HG03097 (cell line): ENCODE measurements at regions not wholly inside any gene's neighbourhood (a gene's known extent, or its start where the extent isn't known, plus 50 kb on each side); places are given as distances from the start of the nearest gene placed in this dataset.

Experiments used
- ATAC-seq: cut with Tn5 transposase; IDR thresholded peaks from one replicate; pipeline ENCODE4 v1.9.1; 2021; ENCODE audit not compliant: unreplicated experiment, low FRiP score

DNA sequence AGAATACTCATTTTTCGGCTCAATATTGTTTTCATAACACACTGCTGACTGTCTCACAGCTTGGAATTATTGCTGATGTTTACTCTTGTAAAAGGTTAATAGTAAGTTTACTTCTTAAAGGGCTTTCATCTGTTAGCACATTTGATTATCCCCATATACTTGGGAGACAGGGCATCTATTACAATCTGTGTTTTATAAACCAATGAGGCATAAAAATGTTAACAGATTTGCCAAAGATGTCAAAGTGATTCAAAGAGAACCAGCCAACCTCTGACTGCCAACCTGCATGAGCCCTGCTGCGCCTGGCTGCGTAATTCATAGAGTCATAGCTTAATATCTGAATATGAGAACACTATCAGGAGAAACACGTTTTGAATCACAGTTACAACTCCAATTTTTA, 665.6 kb downstream of the TRIML1 start:
- no peak for ATAC-seq

DNA sequence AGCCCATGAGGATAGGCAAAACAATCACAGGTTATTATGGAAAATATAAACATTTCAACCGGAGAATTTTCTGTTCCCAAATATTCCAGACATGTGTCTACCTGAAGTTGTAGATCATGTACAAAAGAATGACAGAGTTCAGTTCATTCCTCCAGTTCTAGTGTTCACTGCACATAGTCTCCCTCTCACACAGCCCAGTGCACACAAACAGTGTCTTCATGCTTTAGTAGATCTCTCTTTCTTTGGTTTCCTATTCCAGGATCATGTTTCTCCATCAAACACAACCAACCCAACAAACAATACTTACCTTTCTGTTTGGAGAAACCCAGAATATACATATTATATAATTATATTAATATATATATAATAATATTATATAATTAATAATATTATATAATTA, 671.9 kb downstream of the TRIML1 start:
- ATAC-seq = no peak

DNA sequence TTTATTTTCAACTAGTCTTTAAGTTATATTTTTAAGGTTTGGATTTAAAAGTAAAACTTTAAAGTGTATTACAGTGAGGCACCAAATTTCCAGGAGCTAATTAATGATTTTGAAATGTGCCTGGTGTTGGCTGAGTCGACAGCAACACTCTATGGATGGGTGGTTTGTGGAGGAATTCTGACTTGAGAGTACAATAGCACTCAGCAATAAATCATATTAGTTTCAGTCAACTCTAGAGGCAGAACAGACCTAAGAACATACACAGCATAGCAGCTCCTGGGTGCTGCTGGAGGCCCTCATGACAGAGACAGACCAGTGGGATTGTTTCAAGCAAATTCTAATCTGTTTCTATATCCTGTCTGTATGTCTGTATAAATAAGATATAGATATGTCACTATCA, 673.4 kb downstream of the TRIML1 start:
- ATAC-seq = no peak

DNA sequence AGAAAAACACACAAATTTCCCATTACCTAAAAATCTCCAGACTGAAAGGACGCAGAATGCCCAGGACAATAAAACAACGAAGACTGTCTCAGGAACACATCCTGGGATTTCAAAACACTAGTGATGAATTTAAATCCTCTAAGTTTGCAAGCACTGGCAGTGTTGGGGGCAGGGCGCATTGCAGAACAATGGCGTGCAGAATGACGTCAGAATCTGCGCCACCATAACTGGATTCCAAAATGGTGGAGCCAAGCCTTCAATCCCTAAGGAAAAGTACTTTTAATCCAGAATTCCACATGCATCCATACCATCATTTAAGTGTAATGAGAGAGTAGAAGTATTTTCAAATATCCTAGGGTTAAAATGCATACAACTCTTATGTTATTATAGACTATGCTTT, 679.1 kb downstream of the TRIML1 start:
- no peak for ATAC-seq

DNA sequence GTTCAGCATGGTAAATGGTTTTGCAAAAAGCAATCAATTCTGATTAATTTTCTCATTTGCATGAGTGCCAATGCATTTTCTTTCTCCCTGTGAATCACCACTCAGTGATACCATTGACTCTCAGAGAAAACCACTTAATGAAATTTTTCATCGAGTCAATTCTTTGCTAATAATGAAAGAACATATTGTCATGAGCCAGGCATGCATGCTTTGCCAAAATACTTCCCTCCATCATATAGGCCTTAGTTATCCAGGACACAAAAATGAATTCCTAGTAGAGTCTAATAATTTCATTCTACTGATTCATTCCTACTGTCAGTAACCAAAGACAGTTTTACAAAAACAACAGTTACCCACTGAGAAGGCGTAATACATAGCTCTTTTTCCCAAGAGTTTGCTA, 680.0 kb downstream of the TRIML1 start:
- ATAC-seq = no peak

DNA sequence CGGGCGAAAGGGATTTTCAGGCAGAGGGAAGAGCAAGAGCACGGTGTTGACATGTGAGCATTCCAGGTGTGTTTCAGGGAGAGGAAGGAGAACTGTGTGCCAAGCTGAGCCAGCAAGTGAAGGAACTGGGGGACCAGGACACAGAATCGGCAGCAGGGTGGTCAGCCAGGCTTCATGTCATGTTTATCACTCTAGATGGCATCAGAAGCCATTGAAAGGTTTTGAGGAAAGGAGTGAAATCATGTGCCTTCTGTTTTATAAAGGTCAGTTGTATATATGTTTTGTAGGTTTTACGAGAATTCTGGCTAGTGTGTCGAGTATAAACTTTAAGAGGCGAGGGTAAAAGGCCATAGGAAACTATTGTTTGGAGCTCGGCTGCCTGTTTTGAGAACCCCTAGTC, 682.3 kb downstream of the TRIML1 start:
- no peak for ATAC-seq

DNA sequence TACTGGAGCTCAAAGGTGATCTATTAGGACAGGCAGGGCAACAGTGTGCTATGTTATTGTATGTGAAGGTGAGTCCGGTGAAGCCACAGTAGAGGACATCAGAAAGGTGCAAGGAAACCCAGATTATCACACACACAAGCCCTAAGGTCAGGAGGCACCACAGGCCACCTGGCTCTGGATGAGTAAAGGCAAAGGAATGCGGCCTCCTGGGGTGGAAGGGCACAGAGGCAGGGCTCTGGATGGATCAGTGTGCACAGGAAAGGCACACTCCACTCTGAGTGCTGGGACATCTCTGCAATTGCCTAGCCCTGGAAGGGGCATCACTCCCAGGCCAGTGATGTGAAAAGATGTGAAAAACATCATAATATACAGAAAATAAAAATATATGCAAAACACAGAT, 683.5 kb downstream of the TRIML1 start:
- no peak for ATAC-seq

DNA sequence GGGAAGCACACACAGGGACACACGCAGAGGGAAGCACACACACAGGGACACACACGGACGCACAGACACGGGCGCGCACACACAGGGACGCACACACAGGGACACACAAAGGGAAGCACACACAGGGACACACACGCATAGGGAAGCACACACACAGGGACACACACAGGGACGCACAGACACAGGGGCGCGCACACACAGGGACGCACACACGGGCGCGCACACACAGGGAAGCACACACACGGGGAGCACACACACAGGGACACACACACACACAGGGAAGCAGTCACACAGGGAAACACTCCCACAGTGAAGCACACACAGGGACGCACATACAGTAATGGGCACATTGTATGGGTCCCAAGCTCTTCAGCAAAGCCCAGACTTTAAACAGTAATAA, 685.3 kb downstream of the TRIML1 start:
- no peak for ATAC-seq

DNA sequence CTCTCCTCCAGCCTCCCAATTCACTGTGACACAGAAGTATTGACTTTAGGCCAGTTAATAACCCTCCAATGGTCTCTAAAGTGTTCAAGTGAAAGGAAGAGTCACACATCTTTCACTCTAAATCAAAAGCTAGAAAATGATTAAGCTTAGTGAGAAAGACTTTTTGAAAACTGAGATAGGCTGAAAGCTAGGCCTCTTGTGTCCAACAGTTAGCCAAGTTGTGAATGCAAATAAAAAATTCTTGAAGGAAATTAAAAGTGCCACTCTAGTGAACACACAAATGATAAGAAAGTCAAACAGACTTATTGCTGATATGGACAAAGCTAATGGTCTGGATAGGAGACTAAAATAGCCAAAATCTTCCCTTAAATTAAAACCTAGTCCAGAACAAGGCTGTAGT, 687.2 kb downstream of the TRIML1 start:
- no peak for ATAC-seq

DNA sequence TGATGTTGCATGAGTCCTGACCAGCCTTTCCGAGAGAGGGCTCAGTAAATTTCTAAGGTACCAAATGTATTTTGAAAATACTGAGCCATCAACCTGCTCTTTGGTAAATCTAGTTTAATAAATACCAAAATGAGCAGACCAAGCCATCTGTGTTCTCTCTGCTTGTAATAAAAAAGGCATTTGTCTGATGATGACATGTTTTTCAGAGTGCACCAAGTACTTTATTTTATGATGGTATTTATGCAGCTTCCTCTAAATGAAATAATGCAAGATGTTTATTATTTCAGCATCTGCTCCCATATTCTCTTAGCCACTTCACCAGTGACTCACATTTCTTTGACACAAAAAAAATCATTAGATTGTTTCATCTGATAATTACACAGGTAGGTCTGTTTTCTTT, 700.5 kb downstream of the TRIML1 start:
- ATAC-seq = no peak

DNA sequence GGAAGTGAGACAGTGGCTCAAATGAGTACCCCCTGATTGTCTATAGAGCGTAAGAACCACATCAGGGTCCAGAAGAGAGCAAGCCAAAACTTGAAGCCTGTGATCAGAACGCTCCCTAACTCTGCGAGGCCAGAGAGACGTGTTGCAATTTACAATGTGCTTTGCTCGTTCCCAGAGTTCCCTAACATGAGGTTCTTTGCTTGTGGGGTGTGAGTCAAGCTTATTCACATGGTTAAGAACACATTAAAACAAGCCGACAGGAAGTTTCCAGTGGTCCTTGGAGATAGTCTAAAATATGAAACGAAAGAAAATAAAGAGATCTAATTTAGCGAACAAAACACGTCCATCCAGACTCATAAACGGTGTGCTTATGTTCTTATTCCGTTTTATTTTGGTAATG, 702.3 kb downstream of the TRIML1 start:
- no peak for ATAC-seq

DNA sequence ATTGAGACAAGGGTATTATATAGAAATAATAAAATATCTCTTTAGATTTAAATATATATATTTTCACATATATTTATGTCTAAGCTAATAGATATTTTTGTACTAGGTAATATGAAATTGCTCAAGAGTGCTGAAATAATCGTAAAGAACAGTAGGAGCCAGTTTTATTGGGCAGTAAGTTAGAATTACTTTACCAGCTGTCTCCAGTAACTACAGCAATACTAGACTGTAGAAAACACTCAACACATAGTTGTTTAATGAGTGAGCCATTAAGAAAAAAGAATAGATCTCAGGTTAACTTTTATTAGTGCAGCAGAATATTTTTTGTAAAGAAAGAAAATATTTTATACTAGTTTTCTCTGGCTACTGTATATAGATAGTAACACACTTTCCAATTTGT, 715.2 kb downstream of the TRIML1 start:
- no peak for ATAC-seq

DNA sequence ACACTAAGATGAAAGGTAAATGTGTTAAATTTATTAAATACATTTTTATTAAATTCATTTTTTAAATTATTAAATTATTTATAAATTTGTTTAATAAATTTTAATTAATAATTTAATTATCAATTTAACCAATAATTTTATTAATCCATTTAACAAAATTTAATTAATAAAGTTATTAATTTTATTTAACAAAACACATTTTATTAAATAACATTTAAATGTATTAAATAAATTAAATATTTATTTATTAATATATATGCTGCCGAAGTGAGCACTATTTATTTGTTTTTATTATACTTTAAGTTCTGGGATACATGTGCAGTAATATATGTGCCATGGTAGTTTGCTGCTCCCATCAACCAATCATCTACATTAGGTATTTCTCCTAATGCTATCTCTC, 719.5 kb downstream of the TRIML1 start:
- no peak for ATAC-seq

DNA sequence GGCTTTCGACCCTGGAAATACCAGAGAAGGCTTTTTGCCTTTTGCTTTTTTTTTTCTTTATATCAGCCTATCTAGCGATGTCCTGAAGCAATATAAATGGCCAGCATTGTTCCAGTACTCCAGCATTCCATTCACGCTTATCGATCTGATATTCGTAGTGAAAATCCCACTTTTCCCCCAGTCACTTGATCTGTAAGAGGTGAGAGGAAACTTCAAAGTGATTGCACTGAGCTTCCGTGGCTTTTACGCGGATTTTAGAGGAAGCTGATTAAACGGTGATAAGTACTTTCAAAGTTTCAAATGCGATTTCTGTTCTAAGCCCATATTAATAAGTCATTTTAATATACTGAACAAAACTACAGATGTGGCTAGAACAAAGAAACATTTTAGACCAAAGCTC, 725.5 kb downstream of the TRIML1 start:
- ATAC-seq = no peak

DNA sequence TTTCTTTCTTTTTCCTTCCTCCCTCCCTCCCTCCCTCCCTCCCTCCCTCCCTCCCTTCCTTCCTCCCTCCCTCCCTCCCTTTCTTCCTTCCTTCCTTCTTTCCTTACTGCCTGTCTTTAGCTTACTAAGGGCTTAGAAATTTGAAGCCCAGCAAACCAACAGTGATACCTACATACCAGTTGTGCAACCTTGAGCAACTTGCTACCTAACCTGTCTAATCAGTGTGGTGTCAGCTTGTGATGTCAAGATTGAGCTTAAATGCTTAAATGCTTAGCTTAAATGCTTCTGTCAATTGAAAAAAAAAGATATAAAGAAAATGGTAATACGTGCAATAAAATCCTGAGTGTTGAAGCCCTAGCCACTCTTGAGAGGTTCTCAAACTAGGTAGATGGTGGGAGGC, 728.6 kb downstream of the TRIML1 start:
- ATAC-seq = no peak

DNA sequence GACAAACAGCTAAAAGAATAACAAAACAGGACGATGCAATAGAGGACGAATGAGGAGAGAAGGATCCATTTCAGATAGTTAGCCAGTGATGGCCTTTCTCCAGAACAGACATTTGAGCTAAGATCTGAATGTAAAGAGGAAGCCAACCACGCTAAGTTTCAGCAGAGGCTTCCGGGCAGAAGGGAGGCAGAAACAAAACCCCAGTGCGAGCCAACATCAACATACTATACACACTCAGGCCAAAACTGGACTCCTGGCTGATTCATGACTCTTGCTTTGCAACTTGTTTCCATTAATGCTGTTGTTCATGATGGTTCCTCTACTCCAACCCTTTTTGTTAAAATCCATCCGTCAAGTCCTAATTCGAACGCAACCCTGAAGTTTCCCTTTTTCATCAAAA, 730.3 kb downstream of the TRIML1 start:
- no peak for ATAC-seq

DNA sequence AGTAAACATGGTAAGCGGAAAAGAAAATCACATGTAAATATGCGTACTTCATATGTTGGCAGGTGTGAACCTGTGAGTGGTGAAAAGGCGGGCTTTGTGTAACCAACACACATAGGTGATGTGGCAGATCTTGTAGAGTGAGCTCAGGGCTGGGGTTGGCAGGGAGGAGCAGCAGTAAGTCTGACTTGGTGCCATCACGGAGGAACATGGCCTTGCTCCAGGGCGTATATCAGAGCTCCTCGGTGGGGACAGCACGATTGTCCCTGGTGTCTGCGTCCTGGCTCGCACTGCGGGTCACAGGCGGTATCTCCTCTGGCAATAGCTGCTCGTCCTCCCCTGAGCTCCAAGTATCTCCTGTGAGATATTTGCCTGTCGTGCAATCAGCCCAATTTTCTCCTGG, 733.6 kb downstream of the TRIML1 start:
- no peak for ATAC-seq

DNA sequence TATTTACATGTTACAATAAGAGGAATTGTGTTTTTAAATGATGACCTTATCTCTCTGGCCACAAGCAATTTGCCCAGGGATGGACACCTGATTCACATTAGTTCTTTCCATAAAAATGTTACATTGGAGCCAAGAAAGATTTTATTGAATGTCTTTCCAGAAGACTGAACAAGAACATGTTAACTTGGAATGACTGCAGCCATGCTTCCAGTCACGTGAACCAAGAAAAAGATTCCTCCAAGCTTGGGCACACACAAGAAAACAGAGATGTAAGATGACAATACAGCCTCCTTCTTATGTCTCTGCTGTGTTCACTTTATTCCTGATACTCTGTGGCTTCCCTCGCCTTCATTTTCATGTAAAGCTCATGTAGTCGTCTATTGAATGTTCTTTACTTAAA, 737.6 kb downstream of the TRIML1 start:
- no peak for ATAC-seq

DNA sequence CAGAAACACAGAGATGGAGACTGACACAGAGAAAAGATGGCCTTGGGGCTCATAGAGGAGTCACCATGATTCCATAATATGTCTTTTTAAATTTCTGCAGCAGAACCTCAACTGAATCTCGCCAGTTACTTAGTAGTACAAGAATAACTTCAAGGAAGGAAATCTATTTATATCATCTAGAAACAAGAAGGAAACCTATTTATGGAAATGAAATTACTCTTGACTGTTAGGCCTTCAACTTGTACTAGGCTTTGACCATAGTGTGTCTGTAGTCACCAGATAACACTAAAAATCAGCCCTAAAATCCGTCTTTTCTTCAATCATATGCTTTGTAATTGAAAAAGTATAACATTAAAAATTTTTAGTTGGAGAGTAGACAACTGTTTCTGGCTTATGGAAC, 740.4 kb downstream of the TRIML1 start:
- no peak for ATAC-seq

DNA sequence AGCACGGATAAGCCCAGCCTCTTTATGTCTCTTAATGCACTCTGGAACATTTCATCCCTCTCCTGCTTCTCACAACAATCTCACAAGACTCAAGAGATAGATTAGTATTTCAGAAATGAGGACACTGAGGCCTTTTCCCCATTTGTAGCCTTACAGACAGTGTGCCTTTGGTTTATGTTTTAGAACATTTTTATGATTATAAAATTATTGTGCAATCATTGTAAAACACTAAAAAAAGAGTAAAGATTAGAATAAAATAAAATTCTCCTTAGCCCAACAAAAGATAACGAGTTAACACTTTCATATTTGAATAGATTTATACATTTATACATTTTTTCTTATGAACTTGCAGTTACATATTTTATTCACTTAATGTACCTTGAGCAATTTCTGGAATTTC, 748.7 kb downstream of the TRIML1 start:
- no peak for ATAC-seq

DNA sequence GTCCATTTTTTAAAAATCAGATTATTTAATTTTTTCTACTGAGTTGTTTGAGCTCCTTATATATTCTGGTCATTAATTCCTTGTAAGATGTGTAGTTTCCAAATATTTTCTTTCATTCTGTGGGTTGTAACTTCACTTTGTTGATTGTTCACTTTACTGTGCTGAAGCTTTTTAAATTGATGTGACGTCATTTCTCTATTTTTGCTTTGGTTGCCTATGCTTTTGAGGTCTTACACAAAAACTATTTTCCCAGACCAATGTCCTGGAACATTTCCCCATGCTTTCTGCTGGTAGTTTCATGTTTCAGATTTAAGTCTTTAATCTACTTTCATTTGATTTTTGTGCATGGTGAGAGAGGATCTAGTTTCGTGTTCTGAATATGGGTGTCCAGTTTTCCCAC, 753.6 kb downstream of the TRIML1 start:
- no peak for ATAC-seq

DNA sequence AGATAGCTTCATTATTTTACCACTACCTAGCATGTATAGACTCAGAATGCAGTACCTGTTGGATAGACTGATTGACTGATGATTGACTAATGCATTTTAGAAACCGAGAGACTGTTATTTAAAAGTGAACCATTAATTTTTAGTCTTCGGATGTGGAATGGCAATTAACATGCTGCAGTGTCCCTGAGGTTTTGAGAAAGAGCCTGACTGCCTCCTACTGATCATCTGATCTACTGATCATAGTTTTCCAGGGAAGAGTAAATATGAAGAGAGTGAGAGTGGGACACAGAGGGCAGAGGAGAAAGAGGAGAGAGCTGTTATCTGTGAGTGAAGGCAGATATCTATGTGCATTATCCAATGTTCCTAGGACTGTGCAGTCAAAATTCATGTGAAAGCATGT, 764.7 kb downstream of the TRIML1 start:
- no peak for ATAC-seq

DNA sequence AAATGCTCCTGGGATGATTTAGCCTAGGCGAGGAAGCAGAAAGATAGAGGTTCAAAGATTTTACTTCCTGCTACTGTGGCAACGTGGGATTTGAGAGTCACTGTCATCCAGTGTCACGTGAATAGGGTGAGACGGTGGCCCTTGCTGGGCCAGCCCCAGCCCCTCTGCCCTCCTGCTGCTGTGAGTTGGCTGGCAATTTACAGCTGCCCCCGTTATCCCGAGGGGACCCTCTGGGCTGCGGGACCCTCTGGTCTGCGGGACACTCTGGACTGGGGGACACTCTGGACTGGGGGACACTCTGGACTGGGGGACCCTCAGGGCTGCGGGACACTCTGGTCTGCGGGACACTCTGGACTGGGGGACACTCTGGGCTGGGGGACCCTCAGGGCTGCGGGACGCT, 765.4 kb downstream of the TRIML1 start:
- ATAC-seq = no peak

DNA sequence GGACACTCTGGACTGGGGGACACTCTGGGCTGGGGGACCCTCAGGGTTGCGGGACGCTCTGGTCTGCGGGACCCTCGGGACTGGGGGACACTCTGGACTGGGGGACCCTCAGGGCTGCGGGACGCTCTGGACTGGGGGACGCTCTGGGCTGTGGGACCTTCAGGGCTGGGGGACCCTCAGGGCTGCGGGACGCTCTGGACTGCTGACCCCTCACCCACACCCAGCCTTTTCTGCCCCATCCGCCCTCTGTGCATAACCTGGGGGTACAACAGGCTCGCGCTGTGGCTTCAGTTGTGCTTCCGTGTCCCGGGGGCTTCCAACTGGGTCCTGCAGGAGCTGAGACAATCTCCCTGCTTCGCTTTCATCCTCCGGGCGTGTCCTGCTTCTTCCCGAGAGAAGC, 766.0 kb downstream of the TRIML1 start:
- ATAC-seq = no peak
